Epidermal melanocyte (primary cell): ENCODE measurements at regions not wholly inside any gene's neighbourhood (a gene's known extent, or its start where the extent isn't known, plus 50 kb on each side); places are given as distances from the start of the nearest gene placed in this dataset.
"Not testable (repeated sequence)": the region's sequence is repeated elsewhere in the genome, so short reads cannot be mapped to it uniquely, and the experiment has no call there.

Experiments
- DNase-seq: peaks from one replicate; pipeline ENCODE4 v3.0.0; 2011; ENCODE audit warnings: low spot score; ENCODE audit not compliant: insufficient read length

- no peak for DNase-seq
Observed at GRCh38 chr2:77721593-77721992, 199.4 kb upstream of the LRRTM4 start.

DNA sequence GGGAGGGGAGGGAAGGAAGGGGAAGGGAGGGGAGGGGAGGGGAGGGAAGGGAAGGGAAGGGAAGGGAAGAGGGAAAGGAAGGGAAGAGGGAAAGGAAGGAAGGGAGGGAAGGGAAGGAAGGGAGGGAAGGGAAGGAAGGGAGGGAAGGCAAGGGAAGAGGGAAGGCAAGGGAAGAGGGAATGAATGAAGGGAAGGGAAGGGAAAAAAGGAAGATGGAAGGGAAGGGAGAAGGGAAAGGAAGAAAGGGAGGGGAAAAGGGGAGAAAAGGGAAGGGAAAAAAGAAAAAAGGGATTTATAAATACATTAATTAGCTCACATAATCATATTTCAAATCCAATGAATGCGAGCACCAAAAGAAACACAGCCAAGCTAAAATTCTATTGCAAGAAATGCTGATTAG is 202.9 kb upstream of the LRRTM4 start:
- DNase-seq, result no peak

- DNase-seq, result not testable (repeated sequence)
Observed at GRCh38 chr2:77734662-77735340, 212.6 kb upstream of the LRRTM4 start.

DNA sequence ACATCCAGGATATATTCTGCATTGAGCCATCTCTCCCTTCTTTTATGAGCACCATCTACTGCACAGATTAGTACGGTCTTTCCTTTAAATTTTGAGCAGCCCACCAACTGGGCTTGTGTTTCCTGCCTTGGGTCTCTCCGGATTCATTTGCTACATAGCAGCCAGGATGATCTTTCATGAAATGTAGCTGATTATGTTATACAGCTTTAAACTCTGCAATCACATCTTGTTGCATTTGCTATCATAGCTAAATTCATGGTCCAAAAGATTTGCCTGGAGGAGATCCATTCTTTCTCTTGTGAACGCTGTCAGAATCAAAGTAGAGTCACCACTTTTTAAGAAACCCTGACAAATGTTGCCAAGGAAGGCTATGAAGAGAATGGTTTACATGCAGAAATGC is 215.1 kb upstream of the LRRTM4 start:
- no peak for DNase-seq

GRCh38 chr2:77746780-77747179 is 224.6 kb upstream of the LRRTM4 start:
- DNase-seq, result no peak

DNA sequence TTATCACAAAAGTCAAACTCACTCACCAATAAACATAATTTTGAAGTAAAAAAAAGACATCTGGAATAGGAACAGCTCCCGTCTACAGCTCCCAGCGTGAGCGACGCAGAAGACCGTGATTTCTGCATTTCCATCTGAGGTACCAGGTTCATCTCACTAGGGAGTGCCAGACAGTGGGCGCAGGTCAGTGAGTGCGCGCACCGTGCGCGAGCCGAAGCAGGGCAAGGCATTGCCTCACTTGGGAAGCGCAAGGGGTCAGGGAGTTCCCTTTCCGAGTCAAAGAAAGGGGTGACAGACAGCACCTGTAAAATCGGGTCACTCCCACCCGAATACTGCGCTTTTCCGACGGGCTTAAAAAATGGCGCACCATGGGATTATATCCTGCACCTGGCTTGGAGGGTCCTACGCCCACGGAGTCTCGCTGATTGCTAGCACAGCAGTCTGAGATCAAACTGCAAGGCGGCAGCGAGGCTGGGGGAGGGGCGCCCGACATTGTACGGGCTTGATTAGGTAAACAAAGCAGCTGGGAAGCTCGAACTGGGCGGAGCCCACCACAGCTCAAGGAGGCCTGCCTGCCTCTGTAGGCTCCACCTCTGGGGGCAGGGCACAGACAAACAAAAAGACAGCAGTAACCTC is 231.7 kb upstream of the LRRTM4 start:
- not testable (repeated sequence) for DNase-seq

DNA sequence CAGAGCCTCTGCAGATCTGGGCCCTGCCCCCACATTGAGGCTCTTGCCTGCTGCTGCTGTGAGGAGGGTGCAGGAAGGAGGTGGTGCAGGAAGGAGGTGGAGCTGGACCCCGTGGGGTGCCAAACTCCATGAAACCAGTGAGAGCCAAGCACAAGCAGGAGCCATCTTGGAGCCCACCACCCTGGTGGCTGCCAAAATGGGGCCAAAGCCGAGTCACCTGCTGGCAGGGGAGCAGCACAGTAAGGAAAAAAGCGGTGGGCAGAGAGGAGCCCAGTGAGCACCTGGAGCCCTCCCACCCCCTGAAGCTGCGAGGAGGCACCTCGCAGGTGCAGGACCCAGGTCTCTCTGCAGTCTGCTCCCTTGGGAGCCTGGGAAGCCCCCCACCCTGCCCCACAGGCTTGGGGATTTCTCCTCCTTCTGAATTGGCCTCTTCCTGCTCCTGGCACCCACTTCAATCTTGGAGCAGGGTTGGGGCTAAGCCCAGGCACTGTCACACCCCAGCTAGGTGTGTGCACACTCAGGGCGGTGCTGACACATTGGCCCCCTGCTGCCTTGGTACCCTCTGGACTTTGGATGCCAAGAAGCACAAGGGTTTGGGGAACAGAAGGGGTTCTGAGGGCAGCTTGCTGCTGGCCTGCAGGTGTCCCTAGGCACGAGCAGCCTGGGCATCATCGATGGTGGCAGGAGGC is 245.4 kb upstream of the LRRTM4 start:
- DNase-seq, result no peak

- DNase-seq, result no peak
Observed at GRCh38 chr2:77768508-77768907, 246.3 kb upstream of the LRRTM4 start.

DNA sequence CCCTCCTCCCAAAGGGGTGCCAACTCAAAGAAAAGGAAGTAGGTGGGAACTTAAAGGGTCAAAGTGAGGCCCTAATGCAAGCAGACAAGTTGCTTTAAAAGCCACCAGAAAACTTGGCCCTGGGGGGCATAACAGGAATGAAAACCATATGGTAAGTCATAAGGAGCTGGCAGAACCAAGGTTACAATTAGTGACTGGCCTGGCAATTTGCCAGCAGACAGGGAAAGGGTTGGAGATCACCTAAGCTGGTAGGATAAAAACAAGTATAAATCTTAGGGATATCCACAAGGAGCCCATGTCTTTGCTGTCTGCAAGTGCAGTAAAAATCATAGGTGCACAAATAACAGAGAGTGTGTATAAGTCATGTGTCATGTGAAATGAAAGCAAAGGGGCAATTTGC is 256.7 kb upstream of the LRRTM4 start:
- DNase-seq, result no peak

DNA sequence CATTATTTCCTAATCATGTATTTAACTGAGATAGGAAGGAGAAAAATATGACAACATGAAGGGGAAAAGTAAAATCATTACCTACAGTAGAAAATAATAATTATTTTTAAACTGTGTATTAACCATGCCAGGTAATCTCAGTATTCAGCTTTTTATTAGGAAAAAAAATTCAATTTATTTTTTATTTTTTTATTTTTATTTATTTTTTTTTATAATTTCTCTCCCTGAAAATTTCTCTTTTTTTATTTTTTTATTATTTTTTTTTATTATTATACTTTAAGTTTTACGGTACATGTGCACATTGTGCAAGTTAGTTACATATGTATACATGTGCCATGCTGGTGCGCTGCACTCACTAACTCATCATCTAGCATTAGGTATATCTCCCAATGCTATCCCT is 271.3 kb upstream of the LRRTM4 start:
- not testable (repeated sequence) for DNase-seq

DNA sequence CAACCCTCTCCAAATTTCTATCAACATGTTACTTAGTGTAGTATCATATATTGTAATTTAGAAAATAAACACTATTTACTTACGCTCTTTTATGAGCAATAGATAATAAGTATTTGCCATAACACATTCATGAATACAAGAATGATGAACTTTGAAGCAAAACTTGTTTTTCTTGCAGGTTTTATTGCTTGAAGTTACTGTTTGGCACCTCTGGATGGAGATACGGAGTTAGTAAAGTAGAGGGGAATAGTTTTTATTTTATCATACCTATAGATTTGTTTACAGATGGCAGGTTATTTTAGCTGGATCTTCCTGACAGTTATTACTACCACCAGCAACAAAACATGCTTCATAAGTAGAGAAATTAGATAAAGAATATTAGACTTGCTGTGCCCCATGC is 274.2 kb upstream of the LRRTM4 start:
- DNase-seq, result no peak

- DNase-seq, result no peak
Observed at GRCh38 chr2:77797088-77797487, 274.9 kb upstream of the LRRTM4 start.

DNA sequence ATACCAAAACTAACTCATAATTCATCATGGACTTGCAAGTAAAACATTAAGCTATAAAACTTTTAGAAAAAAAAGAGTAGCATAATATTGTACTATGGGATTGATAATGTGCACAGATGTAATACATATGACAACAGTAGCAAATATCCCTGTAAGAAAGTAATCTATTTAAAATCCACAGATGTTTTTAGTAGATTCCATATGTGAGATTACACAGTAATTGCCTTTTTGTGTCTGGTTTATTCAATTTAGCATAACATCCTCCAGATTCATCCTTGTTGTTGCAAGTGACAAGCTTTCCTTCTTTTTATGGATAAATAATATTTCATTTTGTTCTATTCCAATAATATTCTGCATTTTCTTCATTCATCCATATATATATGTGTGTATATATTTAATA is 278.2 kb upstream of the LRRTM4 start:
- DNase-seq, result no peak

- no peak for DNase-seq
Observed at GRCh38 chr2:77807531-77808215, 285.5 kb upstream of the LRRTM4 start.

GRCh38 chr2:77808599-77808998 is 286.4 kb upstream of the LRRTM4 start:
- no peak for DNase-seq

- no peak for DNase-seq
Observed at GRCh38 chr2:77813599-77813998, 291.4 kb upstream of the LRRTM4 start.

- no peak for DNase-seq
Observed at GRCh38 chr2:77816618-77817017, 294.4 kb upstream of the LRRTM4 start.

DNA sequence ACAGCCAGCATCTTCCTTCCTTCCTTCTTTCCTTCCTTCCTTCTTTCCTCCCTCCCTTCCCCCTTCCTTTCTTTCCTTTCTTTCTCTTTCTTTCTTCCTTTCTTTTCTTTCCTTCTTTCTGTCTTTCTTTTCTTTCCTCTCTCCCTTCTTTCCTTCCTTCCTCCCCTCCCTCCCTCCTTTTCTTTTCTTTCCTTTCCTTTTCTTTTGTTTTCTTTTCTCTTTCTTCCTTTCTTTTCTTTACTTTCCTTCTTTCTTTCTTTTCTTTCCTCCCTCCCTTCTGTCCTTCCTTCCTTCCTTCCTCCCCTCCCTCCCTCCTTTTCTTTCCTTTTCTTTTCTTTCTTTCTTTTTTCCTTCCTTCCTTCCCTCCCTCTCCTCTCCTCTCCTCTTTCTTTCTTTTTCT is 296.0 kb upstream of the LRRTM4 start:
- no peak for DNase-seq

DNA sequence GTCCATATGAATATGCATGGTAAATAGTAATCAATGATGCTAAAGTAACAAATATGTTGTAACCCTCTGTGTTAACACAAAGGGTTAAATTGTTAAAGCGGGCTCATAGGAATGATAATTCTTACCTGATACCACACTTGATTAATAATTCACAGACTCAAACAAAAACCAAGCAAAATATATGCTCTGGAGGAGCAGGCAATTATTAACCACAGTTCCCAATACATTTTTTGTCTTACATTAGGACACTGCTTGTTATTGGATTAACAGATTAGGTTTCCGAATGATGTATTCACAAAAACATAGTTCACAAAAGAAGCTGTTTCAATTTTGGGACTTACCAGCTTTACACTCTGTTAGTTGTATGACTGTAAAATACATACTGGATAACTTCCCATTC is 300.9 kb upstream of the LRRTM4 start:
- DNase-seq, result no peak

DNA sequence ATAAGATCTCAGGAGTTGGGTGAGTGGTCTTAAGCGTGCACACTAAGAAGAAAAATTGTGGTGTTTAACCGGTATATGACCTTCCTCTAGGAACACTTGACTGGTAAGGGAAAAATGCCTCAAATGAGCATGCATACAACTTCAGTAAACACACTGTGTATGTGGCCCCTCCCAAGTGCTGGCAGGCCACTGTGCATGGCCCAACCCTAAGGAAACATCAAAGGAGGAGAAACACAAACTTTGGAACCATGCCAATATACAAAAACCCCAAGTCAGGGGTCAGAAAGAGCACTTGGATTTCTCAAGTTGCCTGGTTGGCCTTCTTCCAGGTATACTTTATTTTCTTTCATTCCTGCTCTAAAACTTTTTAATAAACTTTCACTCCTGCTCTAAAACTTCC is 308.9 kb upstream of the LRRTM4 start:
- DNase-seq, result no peak

GRCh38 chr2:77831471-77831870 is 309.3 kb upstream of the LRRTM4 start:
- no peak for DNase-seq

GRCh38 chr2:77831898-77832297 is 309.7 kb upstream of the LRRTM4 start:
- DNase-seq, result no peak
